HG03520 (cell line): ENCODE measurements at regions not wholly inside any gene's neighbourhood (a gene's known extent, or its start where the extent isn't known, plus 50 kb on each side); places are given as distances from the start of the nearest gene placed in this dataset.

Source experiments
- ATAC-seq: cut with Tn5 transposase; IDR thresholded peaks from one replicate; pipeline ENCODE4 v1.9.1; 2021; ENCODE audit warnings: mild to moderate bottlenecking, moderate library complexity; ENCODE audit not compliant: unreplicated experiment

GRCh38 chr9:32319312-32319929 is 65.0 kb upstream of the ACO1 start:
- ATAC-seq = no peak

GRCh38 chr9:32322622-32323021 is 61.8 kb upstream of the ACO1 start:
- ATAC-seq = no peak

GRCh38 chr9:32326146-32326545 is 58.3 kb upstream of the ACO1 start:
- ATAC-seq = no peak

- ATAC-seq = no peak
Measured at GRCh38 chr9:32331240-32331639, 53.2 kb upstream of the ACO1 start.

GRCh38 chr9:32334112-32334511 is 50.3 kb upstream of the ACO1 start:
- no peak for ATAC-seq
